ACHN (cell line): ENCODE measurements at regions not wholly inside any gene's neighbourhood (a gene's known extent, or its start where the extent isn't known, plus 50 kb on each side); places are given as distances from the start of the nearest gene placed in this dataset.

ENCODE experiments used
- DNase-seq: peaks from one replicate; pipeline ENCODE4 v3.0.0-alpha.2; 2015
- in situ Hi-C: cut with HindIII; loops from 2 replicates; pipeline ENCODE4 v1.10.0; 2017; ENCODE audit warnings: low sequenced_read_pairs, low pct_ligation_motif_present, low pct_unique_long_range_greater_than_20kb

DNA sequence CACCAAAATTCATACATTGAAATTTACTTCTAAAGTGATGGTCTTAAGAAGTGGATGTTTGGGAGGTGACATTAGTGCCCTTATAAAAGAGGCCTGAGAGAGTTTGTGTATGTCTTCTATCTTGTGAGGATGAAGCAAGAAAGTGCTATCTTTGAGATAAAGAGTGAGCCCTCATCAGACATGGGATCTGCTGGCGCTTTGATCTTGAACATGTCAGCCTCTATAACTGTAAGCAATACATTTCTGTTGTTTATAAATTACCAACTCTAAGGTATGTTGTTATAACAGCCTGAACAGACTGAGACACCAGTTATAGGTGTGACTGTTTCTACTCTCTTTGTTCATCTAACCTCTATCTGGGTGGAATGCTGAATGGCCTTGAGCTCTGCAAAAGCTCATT, 54.5 kb upstream of the SETBP1 start:
- DNase-seq: no peak
- in situ Hi-C loops: no loop called here

GRCh38 chr18:44626807-44627206, 53.9 kb upstream of the SETBP1 start:
- in situ Hi-C loops: no loop called here
- no peak for DNase-seq

- DNase-seq: no peak
- in situ Hi-C loops: no loop called here
These were observed 53.4 kb upstream of the SETBP1 start for GRCh38 chr18:44627280-44627679.

DNA sequence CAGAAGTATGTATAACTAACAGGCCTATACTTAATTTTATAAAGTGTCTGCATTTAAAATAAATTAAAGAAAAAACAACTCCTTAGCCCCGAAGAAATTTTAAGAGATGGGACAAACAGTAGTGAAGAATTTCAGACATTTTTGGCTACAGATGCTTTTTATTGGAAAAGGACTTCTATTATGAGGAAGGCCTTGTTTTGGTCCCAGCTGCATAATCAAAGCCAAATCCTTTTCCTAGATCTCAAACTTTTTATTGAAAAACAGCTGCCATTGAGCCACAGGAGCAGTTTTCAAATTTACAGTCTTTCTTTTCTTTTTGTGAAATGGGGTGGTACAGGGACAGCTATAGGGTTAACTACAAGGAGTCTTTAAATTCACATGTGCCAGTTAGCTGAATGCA, 51.3 kb upstream of the SETBP1 start:
- in situ Hi-C loops: no loop called here
- no peak for DNase-seq

DNA sequence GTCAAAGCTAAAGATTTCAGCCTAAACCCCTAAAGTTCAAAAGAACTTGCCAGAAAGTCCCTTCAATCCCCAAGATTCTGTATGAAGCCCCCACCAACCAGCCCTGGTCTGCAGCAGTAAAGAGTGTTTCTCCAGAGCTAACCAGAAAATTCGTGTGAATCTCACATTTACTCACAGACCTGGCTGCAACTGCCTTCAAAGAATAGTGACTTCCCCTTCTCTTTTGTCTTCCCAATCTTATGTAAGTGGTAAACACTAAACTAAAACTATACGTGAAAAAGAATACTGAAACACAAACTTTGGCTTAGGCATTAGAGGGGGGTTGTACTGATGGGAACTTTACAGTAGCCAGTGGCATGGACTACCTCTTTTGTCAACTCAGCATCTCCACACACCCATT, 50.6 kb upstream of the SETBP1 start:
- in situ Hi-C loops: no loop called here
- no peak for DNase-seq
